Activated gamma-delta T cell (primary cell): ENCODE measurements at regions not wholly inside any gene's neighbourhood (a gene's known extent, or its start where the extent isn't known, plus 50 kb on each side); places are given as distances from the start of the nearest gene placed in this dataset.
"Not testable (repeated sequence)": the region's sequence is repeated elsewhere in the genome, so short reads cannot be mapped to it uniquely, and the experiment has no call there.

Experiments
- DNase-seq: peaks from one replicate; lab custom pipeline; 2025; lab: John Stamatoyannopoulos, UW

DNA sequence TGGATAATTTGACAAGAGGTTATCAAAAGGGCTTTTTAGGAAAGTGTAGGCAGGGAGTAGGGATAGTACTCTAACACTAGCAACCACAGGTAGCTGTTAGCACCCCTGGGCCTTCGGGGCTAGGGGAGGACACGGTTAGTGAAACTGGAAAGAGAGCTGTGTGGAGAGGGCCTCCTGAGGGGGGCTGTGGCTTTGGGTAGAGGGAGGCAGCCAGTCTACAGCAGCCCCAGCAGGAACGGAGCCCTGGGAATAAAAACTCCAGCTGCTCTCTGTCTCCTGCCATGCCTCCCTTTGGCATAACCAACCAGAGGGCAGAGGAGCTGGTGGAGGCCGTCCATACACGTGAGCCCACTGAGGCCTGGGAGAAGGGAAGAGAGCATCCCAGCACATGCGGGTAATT, 223.2 kb downstream of the FOXD2 start:
- no peak for DNase-seq

DNA sequence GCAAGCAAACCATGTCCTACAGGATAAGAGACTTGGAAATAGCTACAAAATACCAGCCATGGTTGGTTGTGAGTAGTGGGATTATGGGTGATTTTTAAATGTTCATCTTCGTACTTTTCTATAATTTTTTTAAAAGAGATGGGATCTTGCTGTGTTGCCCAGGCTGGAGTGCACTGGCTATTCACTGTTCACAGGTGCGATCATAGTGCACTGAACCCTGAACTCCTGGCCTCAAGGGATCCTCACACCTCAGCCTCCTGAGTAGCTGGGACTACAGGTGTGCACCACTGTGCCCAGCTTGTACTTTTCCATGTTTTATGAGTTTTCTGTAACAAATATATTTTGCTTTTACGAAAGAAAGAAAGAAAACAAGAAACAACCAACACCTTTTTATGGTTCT, 224.2 kb downstream of the FOXD2 start:
- no peak for DNase-seq

DNA sequence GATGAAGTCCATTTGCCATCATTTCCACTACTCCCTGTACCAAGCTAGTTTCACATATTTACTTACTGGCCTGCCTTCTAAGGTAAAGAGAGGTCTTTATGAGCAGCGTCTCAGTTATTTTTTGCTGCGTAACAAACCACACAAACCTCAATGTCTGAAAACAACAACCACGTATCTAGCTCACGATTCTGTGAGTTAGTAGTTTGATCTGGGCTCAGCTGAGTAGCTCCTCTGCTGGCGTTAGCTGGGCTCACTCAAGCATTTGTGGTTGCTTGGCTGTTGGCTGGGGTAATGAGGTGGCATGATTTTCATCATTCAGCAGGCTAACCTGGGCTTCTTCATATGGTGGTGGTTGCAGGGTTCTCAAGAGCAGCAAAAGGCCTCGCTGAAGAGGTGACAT, 225.4 kb downstream of the FOXD2 start:
- no peak for DNase-seq

DNA sequence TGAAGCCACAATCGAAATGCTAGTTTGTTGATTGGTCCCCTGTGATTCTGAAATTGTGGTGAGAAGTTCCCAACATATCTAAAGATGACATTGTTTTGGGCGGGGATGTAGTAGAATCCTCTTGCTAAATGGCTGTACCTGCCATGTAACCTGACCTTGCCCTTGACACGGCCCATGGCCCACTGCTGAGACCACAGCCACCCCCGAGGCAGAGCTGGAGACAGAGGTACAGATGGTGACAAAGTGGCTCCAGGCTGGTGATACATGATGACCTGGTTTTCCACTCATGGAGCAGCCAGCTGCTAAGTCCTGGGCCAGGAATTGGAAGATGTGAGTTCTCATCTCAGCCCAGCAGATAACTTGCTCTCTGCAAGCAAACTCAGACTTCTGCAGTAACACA, 226.5 kb downstream of the FOXD2 start:
- DNase-seq: no peak

DNA sequence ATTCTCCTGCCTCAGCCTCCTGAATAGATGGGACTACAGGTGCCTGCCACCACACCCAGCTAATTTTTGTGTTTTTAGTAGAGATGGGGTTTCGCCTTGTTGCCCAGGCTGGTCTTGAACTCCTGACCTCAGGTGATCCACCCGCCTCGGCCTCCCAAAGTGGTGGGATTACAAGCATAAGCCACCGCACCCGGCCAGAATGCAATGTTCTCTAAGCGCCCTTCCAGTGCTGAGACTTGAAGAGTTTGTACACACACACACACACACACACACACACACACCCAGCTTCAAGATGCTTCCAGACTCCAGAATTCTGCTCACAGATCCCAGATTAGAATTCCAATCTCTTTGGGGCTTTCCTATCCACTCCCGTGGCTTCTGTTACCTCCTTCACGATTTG, 227.1 kb downstream of the FOXD2 start:
- DNase-seq: not testable (repeated sequence)

DNA sequence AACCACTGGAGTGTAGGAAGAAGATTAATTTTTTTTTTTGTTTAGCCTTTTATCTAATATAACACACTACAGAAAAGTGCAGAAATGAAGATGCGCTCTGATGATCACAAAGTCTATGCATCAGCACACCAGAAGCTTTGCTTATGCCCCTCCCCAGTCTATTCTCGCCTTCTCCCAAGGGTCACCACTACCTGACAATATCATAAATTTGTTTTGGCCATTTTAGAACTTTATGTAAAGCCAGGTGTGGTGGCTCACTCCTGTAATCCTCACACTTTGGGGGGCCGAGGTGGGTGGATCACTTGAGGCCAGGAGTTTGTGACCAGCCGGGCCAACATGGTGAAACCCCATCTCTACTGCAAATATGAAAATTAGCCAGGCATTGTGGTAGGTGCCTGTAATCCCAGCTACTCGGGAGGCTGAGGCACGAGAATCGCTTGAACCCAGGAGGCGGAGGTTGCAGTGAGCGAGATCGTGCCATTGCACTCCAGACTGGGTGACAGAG, 231.3 kb downstream of the FOXD2 start:
- DNase-seq: no peak

DNA sequence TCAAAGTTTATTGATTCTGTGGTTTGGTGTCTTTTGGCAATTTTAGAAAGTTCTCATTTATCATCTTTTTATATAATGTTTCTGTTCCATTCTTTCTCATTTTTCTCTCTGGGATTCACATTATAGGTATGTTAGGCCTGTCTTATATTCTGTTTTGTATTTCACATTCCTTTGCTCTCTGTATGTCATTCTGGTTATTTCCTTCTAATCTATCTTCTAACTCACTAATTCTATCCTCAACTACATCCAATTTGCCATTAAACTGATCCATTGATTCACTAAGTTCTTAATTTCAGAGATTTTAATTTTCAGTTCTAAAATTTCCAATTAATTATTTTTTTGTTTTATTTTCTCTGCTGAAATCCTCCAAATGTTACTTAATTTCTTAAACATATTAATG, 234.8 kb downstream of the FOXD2 start:
- DNase-seq: no peak

DNA sequence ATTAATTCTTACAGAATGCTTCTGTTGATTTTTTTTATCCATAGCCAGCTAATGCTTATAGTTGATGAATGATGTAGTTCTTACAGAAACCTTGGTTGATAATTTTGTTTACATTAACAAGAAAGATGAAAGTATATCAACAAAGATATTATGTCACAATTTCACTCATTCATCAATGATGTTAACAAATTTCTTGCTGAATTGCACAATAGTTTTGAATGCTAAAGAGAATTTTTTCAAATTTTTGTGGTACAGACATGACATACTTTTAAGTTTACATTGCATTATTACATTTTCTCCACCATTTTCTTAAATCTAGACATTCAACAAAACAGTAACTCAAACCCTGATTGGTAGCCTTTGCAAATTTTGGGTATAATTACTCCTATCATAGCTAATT, 236.3 kb downstream of the FOXD2 start:
- DNase-seq: no peak

DNA sequence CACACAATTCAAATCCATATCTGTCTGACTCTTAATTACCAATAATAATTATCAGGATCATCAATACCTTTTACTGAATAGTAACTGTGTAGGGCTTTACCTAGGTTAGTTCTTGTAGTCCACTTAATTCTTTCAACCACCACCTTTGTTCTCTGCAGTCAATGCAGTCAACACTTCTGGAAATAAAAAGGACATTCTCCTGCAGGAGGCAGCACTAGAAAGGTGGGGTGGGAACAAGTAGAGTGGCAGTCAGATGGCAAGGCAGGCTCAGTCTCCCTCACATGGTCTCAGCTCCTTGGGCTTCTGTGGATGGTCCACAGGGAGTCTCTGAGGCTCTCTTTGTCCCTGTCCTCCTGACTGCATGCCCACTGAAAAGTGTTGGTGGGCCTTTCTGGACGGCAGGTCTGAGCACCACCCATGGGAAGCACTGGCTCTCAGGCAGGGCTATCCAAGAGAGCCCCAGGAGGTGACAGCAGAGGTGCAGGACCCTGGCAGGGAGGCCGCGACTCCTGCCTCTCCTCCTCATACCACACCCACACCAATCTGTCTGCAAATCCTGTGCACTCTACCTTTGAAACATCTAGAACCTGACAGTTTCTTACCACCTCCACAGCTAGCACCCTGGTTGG, 237.3 kb downstream of the FOXD2 start:
- DNase-seq: no peak

DNA sequence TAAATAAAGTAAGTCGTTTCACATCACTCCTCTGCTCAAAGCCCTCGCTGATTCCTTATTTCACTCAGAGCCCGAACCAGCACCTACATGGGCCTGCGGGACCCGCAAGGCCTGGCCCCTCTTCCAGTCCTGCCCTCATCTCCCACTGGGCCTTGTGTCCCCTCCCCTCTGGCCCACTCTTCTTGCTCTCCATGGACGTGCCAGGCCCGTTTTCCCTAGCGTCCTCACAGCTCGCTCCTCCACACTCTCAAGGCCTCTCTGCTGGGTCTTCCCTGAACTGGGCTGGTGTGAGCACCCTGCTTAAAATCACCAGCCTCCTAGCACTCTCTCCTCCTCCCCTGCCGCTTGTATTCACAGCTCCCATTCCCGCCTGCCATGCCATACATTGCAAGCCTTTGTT, 237.9 kb downstream of the FOXD2 start:
- no peak for DNase-seq

DNA sequence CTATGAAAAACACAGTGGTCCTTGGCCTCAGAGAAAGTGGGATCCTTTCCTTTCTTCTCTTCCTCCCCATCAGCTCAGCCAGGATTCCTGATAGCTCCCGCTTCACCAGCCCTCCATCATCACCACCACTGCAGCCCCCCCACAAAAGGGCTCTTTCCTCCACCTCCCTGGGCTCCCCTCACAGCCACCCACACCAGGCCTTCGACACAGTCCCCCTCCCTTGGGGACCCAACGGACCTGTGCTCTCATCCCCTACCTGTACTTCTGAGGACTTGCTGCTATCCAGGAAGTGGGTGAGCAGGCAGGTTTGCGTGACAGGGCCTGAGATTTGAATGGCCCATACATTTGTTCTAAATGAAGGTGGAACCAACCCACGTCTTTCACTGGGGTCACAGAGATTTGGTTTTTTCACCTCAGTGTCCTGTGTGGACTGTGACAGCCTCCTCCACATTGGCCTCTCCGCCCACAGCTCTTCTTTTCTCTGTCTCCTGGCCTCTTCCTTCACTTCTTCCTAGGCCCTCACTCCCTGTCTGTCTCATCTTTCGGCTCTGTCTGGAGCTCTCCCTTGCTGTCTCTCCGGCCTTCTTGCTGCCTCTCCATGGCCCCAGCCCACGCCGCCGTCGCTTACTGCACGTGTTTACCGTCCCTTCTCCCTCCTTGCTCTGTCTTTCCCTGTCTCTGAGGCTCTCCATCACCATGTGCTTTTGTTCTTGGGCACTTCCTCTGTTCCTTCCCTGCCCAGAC, 238.6 kb downstream of the FOXD2 start:
- DNase-seq: no peak

DNA sequence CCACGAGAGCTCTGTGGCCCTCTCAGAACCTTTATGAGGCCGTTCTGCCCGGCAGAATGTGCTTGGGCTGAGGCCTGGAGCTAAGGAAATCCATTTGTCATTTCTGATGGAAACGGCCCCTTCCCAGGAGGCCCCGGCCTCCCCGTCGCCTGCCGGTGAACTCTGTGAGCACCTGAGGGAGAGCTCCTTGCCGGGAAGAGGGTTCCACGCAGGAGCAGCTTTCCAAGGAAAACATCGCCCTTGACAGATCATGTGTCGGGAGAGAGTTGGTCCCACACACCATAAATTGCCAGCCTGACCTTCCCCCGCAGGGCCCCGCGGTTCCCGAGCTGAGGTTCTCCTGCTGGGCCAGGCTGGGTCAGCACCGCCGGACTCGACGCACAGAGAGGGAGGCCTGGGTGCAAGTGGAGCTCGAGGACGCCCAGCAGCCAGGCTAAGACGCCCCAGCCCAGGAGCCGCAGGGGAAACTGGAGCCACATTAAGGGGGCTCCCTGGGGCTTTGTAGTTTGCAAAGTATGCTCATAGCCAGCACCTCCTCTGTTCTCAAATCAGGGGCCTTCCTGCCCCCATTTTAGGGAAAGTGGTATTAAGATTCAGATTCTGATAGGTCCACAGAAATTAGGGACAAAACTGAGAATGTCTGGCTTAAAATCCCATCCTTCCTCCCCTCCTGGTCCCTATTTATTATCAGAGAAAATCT, 239.5 kb downstream of the FOXD2 start:
- no peak for DNase-seq

DNA sequence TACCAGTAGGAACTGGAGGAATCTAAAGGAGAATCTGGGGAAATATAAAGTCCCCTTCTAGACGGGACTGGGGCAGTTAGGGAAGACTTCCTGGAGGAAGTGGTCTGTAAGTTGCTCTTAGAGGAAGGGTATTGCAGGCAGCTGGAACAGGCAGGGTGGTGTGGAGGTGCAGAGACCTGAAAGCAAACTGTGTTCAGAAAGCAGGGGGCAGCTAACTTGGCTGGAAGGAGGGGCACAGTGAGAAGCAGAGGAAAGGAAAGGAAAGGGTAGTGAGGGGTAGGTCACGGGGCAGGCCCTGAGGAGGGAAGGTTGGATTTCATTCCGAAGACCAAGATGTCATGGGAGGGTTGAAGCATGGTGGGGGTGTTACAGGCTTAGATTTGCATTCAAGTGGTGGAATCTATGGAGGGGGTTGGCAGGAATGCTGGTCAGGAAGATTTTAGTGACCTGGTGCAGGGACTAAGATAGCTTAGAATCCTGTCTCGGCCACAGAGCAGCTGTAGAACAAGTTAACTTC, 240.7 kb downstream of the FOXD2 start:
- no peak for DNase-seq

DNA sequence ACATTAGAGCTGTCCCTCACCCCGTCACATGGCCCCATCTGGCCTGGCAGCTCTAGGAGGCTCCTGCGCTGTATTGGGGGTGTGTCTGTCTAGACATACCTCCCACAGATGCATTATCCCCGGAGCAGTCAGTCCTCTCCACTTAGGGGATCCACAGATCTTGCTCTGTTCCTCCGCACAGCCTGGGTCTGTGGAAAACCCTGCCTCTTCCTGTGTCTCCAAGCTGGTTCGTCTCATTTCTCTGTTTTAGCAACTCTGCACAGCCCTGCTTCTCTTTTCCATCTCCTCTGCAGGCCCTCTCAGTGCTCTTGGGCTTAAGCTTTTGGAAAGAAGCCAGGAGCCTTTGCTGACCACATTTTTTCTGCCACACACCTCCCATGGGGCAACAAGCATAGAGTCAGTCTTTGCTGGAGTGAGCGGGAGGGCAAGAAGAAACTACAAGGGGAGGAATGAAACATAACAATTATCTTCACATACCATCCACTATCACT, 241.5 kb downstream of the FOXD2 start:
- DNase-seq: no peak

DNA sequence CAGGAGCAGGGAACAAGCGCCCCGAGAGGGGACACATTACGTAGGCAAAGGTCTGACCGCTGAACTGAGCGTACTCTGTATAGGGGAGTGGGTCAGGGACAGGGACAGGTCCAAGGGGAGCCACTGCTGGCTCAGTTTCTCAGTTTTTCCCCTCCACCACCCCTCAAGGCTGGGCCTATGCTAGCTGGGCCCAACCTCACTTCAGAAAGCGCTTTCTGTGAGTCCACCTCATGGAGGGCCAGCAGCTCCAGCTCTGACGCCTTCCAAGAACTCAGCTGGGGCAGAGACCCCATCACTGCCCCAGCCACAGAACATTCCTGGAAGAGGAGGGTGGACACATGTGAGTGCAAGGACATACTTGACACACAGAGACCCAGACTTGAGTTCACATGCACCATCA, 242.0 kb downstream of the FOXD2 start:
- no peak for DNase-seq

DNA sequence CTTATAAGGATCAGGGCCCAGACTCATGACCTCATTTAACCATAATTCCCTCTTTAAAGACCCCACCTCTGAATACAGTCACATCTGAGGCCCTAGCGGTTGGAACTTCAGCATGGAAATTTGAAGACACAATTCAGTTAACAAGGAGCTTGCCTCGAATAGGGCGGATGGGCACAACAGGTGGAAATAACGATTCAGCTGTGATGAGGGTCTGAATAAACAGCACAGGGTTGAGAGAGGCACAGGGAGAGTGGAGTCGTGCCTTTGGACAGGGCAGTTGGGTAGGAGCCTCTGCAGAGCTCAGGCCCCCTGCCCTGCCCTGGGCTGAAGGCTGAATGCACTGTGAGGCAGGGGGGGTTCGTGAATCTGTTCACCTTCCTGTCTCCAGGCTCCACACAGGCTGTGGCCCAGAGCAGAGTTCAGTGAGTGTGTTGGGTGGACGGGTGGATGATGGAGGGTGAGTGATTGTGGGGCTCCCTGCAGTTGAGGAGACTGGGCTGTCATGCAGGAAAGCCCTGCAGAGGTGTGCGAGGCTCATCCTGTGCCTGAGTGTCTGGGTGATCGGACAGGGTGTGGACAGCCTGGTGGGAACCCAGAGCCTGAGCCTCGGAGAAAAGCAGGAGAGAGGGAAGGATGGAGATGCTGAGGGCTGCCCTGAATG, 243.1 kb downstream of the FOXD2 start:
- no peak for DNase-seq

DNA sequence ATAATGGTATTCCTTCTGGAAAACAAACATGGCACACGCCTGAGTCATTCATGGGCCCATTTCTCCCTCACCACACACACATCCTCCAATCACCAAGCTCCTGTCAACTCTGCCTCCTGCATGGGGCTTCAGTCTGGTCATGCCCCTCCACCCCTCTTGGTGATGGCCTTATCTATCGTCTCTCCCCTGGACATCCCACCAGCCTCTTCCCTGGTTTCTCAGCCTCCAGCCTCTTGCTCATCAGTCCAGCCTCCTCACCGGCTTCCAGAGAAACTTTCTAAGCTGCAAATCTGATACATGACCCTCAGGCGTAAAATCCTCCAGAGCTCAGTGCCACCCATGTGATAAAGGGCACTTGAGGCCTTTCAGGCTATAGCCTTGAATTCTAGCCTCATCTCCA, 243.9 kb downstream of the FOXD2 start:
- DNase-seq: no peak

DNA sequence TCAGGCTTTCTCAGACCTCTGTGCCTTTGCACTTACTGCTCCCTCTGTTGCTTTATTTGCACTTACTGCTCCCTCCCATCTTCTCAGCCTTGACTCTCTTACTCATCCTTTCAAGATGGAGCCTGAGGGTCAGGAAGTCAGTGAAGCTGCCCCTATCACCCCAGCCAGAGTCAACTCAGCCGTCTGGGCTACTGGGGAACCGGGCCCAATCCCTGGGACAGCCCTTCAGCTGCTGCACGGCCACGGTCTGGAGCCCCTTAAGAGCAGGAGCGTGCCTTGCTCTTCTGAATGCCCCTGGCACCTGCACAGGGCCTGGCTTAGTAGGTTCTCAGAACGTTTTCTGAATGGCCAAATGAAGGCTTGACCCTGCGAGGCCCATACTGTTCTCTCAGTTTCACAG, 244.4 kb downstream of the FOXD2 start:
- no peak for DNase-seq

DNA sequence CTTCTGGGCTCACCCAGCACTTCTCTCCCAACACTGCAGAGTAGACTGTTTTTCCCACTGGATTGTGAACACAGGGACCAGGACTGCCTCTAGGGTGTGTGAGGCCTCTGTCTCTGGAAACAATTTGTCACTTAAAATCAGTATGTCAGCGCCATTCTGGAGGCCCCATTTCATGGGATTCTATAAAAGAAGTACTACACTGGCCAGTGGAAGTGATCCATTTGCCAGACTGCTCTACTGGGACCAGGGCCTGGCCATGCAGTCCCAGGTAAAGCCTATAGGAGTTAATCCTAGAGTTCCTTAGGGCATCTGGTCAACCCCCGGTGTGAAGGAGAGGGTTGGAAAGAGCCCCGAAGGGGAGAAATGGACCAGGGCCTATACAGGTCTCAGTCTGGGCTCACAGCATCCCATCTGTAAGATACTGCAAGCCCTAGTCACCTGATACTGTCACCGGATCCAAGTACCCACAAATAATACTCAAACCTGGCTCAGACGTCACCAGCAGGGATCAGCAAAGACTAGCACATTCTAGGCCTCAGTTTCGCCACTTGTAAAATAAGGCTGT, 245.0 kb downstream of the FOXD2 start:
- DNase-seq: no peak

DNA sequence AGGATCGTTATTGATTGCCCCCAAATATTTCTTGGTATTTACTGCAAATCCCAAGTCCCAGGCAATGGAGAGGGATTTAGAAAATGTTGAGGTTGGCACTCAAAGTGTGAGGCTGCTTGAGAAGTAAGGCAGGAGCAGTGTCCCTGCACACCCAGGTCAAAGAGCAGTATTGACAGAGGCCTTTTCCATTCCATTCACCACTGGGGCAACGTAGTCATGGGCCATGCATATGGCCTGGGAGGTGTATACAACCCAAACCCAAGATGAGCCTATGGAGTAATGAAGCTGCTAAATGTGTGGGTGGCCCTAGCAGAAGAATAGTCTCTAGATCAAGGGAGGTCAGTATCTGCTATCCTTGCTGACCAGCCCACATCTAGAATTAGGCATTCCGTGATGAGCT, 245.6 kb downstream of the FOXD2 start:
- no peak for DNase-seq

DNA sequence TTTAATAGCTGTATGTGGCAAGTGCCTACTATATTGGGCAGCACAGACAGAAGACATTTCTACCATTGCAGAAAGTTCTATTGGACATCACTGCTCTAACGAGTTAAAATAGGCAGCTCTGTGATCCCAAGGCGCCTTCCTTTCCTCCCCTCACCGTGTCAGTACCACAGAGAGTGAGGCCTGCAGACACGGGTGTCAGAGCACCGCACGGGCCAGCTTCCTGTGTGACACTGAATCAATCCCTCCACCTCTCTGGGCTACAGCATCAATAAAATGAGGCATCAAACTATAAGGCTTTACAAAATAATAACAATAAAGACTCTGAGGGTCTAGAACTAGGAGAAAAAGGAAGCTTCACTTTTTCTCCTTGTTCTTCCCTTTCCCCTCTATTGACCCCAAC, 246.7 kb downstream of the FOXD2 start:
- no peak for DNase-seq
